ENCODE measurements at regions not wholly inside any gene's neighbourhood (a gene's known extent, or its start where the extent isn't known, plus 50 kb on each side); places are given as distances from the start of the nearest gene placed in this dataset.

DNA sequence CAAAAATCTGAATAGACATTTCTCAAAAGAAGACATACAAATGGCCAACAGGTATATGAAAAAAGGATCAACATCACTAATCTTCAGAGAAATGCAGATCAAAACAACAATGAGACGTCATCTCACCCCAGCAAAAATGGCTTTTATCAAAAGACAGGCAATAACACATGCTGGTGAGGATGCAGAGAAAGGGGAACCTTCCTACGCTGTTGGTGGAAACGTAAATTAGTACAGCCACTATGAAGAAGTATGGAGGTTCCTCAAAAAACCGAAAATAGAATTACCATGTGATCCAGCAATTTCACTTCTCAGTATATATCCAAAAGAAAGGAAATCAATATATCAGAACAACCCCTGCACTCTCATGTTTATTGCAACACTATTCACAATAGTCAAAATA, 65.1 kb upstream of the ATP1B1 start:
- H3K4me3 ChIP-seq (ENCODE audit: low read depth, low read length, poor library complexity, severe bottlenecking) = no peak overlapping the region
- H3K36me3 ChIP-seq (ENCODE audit: insufficient read depth, low read length) = no peaks in the 10 kb centered on the region
- POLR2A ChIA-PET = interaction anchor here (0.7 kb wide), 1 partner anchor 18 kb away, joined by 3 read pairs; no protein-coding TSS in a partner anchor
- CTCF ChIA-PET (ENCODE audit: unreplicated experiment) = no interaction called here
- H3K4me2 ChIP-seq (ENCODE audit: low read length) = no peak overlapping the region
- TF ChIP-seq, protein P1, sequence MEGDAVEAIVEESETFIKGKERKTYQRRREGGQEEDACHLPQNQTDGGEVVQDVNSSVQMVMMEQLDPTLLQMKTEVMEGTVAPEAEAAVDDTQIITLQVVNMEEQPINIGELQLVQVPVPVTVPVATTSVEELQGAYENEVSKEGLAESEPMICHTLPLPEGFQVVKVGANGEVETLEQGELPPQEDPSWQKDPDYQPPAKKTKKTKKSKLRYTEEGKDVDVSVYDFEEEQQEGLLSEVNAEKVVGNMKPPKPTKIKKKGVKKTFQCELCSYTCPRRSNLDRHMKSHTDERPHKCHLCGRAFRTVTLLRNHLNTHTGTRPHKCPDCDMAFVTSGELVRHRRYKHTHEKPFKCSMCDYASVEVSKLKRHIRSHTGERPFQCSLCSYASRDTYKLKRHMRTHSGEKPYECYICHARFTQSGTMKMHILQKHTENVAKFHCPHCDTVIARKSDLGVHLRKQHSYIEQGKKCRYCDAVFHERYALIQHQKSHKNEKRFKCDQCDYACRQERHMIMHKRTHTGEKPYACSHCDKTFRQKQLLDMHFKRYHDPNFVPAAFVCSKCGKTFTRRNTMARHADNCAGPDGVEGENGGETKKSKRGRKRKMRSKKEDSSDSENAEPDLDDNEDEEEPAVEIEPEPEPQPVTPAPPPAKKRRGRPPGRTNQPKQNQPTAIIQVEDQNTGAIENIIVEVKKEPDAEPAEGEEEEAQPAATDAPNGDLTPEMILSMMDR (conservative IDR thresholded peaks at IDR 0.05; ENCODE audit: low read length) = no peak
- TF ChIP-seq EZH2phosphoT487 (IDR thresholded peaks at IDR 0.05; ENCODE audit: borderline replicate concordance, low read depth, low read length) = no peak
- no peak overlapping the region for H2AFZ ChIP-seq (ENCODE audit: low read length)
- H3K4me1 ChIP-seq (ENCODE audit: insufficient read depth, low read length, poor library complexity, severe bottlenecking) = peaks cover 17% of the 10 kb centered on the region
- intact Hi-C loops (cut with micrococcal nuclease; ENCODE audit: unreplicated experiment) = loop anchor here (10.0 kb wide), 1 partner anchor 57 kb away; no protein-coding TSS in a partner anchor
- no TSS peak for BruUV-seq (replicated peaks)
- peaks cover 7% of the 10 kb centered on the region; the same call in 1 of the 2 replicates for H3K9me3 ChIP-seq (ENCODE audit: low read length)
- H3K9me2 ChIP-seq (ENCODE audit: insufficient read depth, low read length) = no peaks in the 10 kb centered on the region
- no peaks in the 10 kb centered on the region for H3K79me2 ChIP-seq (ENCODE audit: insufficient read depth, low read depth, low read length)
- H3K27ac ChIP-seq (ENCODE audit: low read depth, low read length, poor library complexity, severe bottlenecking) = no peak overlapping the region
- DNase-seq (ENCODE audit: low spot score) = no peak
- H4K20me1 ChIP-seq (ENCODE audit: insufficient read depth, low read length) = no peaks in the 10 kb centered on the region

DNA sequence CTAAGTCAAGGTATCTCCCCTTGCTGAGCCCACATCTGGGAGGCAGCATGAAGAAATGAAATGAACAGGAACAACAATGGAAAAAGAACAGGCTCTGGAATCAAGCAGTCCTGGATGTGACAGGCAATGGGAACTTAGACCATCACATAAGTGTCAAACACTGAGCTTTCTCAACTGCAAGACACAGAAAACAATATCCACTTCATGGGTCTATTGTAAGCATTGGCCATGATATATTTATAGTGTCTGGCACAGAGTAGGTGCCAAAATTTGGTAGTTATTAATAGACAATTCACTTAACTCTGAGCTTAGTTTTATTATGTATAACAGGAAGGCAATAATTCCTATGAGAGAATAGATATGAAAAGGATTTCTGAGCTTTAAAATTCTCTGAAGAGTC, 64.1 kb upstream of the ATP1B1 start:
- no TSS peak for BruUV-seq (replicated peaks)
- POLR2A ChIA-PET = interaction anchor here (0.6 to 0.7 kb wide), 3 partner anchors 9 to 303 kb away, joined by 3 to 4 read pairs (median 3); no protein-coding TSS in a partner anchor
- Histone ChIP-seq H3K27ac (ENCODE audit: low read depth, low read length, poor library complexity, severe bottlenecking) (no peak overlapping the region), H3K4me1 (ENCODE audit: insufficient read depth, low read length, poor library complexity, severe bottlenecking) (peaks cover 17% of the 10 kb centered on the region), H3K79me2 (ENCODE audit: insufficient read depth, low read depth, low read length) (no peaks in the 10 kb centered on the region), H3K4me3 (ENCODE audit: low read depth, low read length, poor library complexity, severe bottlenecking) (no peak overlapping the region), H3K9me3 (ENCODE audit: low read length) (peaks cover under 1% of the 10 kb centered on the region; the same call in 1 of the 2 replicates), H3K36me3 (ENCODE audit: insufficient read depth, low read length) (no peaks in the 10 kb centered on the region), H3K4me2 (ENCODE audit: low read length) (no peak overlapping the region), H4K20me1 (ENCODE audit: insufficient read depth, low read length) (no peaks in the 10 kb centered on the region), H2AFZ (ENCODE audit: low read length) (no peak overlapping the region), H3K9me2 (ENCODE audit: insufficient read depth, low read length) (no peaks in the 10 kb centered on the region)
- TF ChIP-seq EZH2phosphoT487 (IDR thresholded peaks at IDR 0.05; ENCODE audit: borderline replicate concordance, low read depth, low read length) = no peak
- TF ChIP-seq, protein P1 (conservative IDR thresholded peaks at IDR 0.05; ENCODE audit: low read length) = no peak
- CTCF ChIA-PET (ENCODE audit: unreplicated experiment) = no interaction called here
- DNase-seq (ENCODE audit: low spot score) = no peak
- intact Hi-C loops (cut with micrococcal nuclease; ENCODE audit: unreplicated experiment) = loop anchor here (10.0 kb wide), 1 partner anchor 58 kb away; no protein-coding TSS in a partner anchor

DNA sequence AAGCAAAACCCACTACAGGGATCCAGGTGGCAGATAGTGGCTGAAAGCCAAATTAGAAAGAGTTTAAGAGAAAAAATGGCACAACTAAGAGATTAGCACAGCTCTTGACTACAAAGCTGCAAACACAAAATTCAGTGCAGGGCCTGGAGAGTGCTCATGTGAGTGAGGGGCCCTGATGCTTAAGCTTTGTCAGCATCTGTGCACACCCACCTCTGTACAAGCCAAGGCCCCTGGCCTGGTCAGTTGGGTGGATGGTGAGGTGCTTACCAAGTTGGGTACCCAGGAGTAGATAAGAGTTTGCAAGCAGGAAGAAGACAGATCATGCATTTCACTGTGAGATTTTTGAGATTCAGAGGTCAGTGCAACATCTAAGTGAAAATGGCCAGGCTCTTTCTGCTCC, 62.7 kb upstream of the ATP1B1 start:
- Histone ChIP-seq H4K20me1 (ENCODE audit: insufficient read depth, low read length) (no peaks in the 10 kb centered on the region), H3K9me2 (ENCODE audit: insufficient read depth, low read length) (no peaks in the 10 kb centered on the region), H3K27ac (ENCODE audit: low read depth, low read length, poor library complexity, severe bottlenecking) (no peak overlapping the region), H3K79me2 (ENCODE audit: insufficient read depth, low read depth, low read length) (no peaks in the 10 kb centered on the region), H3K4me1 (ENCODE audit: insufficient read depth, low read length, poor library complexity, severe bottlenecking) (peaks cover 17% of the 10 kb centered on the region), H3K4me2 (ENCODE audit: low read length) (no peak overlapping the region), H3K36me3 (ENCODE audit: insufficient read depth, low read length) (no peaks in the 10 kb centered on the region), H3K9me3 (ENCODE audit: low read length) (no peaks in the 10 kb centered on the region), H2AFZ (ENCODE audit: low read length) (peak overlapping the region; percentile 73), H3K4me3 (ENCODE audit: low read depth, low read length, poor library complexity, severe bottlenecking) (no peak overlapping the region)
- CTCF ChIA-PET (ENCODE audit: unreplicated experiment) = no interaction called here
- intact Hi-C loops (cut with micrococcal nuclease; ENCODE audit: unreplicated experiment) = loop anchor here (10.0 kb wide), 1 partner anchor 59 kb away; no protein-coding TSS in a partner anchor
- no peak for DNase-seq (ENCODE audit: low spot score)
- BruUV-seq (replicated peaks) = no TSS peak
- no peak for TF ChIP-seq EZH2phosphoT487 (IDR thresholded peaks at IDR 0.05; ENCODE audit: borderline replicate concordance, low read depth, low read length)
- TF ChIP-seq, protein P1 (conservative IDR thresholded peaks at IDR 0.05; ENCODE audit: low read length) = no peak
- POLR2A ChIA-PET = no interaction called here
